Panc1 (cell line): ENCODE measurements at regions not wholly inside any gene's neighbourhood (a gene's known extent, or its start where the extent isn't known, plus 50 kb on each side); places are given as distances from the start of the nearest gene placed in this dataset.

Source experiments
- ATAC-seq: fragments of 200-7000 bp; cut with Tn5 transposase; 2 replicates; pipeline ENCODE4 v1.9.1; 2020; ENCODE audit warnings: mild to moderate bottlenecking, moderate library complexity
- BruUV-seq: library from RNA; stranded (reverse); fragments of 400-500 nt; replicated peaks from 2 replicates; lab custom pipeline; 2021; lab: Mats Ljungman, UMichigan
- CTCF ChIA-PET: fragments of 300-600 bp; sonication (Branson Sonifier 250); formaldehyde crosslinking; loops from one replicate; lab custom pipeline; 2022; ENCODE audit warnings: antibody characterized with exemption; lab: Charles Lee
- POLR2A ChIA-PET: fragments of 300-600 bp; sonication (Branson Sonifier 250); formaldehyde crosslinking; loops from one replicate; lab custom pipeline; 2022; ENCODE audit warnings: antibody characterized with exemption; lab: Charles Lee
- DNase-seq: peaks from one replicate; pipeline ENCODE4 v3.0.0-alpha.2; 2010; ENCODE audit warnings: low read depth, low spot score
- H3K27ac ChIP-seq: 2 replicates; pipeline ENCODE4 v1.5.1; 2011; ENCODE audit warnings: mild to moderate bottlenecking, low read length, inconsistent platforms
- H3K27me3 ChIP-seq: fragments of 200-500 bp; sonication (Bioruptor generic); 2 replicates; pipeline ENCODE4 v1.6.0; 2014; ENCODE audit warnings: low read length, inconsistent platforms; ENCODE audit not compliant: control insufficient read depth, insufficient read depth
- H3K36me3 ChIP-seq: fragments of 200-500 bp; sonication (Bioruptor generic); 2 replicates; pipeline ENCODE4 v1.5.1; 2014; ENCODE audit warnings: inconsistent platforms, mild to moderate bottlenecking, low read length, moderate library complexity; ENCODE audit not compliant: control insufficient read depth, insufficient read depth
- H3K4me1 ChIP-seq: 2 replicates; pipeline ENCODE4 v1.5.1; 2011; ENCODE audit warnings: inconsistent platforms, mild to moderate bottlenecking, low read length, moderate library complexity; ENCODE audit not compliant: control insufficient read depth, insufficient read depth
- H3K4me3 ChIP-seq, 2 experiments: 2 replicates each; pipeline ENCODE4 v1.5.1; 2011 to 2012; ENCODE audit warnings: low read depth in 2 of 2, low read length in 2 of 2, mild to moderate bottlenecking in 2 of 2, inconsistent platforms in 1 of 2, moderate library complexity in 1 of 2
- H3K9me3 ChIP-seq: fragments of 200-500 bp; sonication (Bioruptor generic); 2 replicates; pipeline ENCODE4 v1.5.1; 2014; ENCODE audit warnings: low read depth, mild to moderate bottlenecking, inconsistent platforms, low read length, moderate library complexity; ENCODE audit not compliant: control insufficient read depth, insufficient read depth
- CTCF ChIP-seq: fragments of 450-650 bp; IDR thresholded peaks from 2 replicates; pipeline ENCODE4 v1.5.1; 2017; ENCODE audit warnings: mild to moderate bottlenecking
- POLR2AphosphoS5 ChIP-seq: IDR thresholded peaks from 2 replicates; pipeline ENCODE4 v1.6.1; 2012; ENCODE audit warnings: mild to moderate bottlenecking, low read depth, low read length, moderate library complexity
- SIN3A ChIP-seq: IDR thresholded peaks from 2 replicates; pipeline ENCODE4 v1.6.1; 2012; ENCODE audit warnings: low read depth, mild to moderate bottlenecking, low read length, moderate library complexity, borderline replicate concordance; ENCODE audit not compliant: insufficient read depth
- TCF7L2 ChIP-seq: IDR thresholded peaks from 2 replicates; pipeline ENCODE4 v1.6.1; 2011; ENCODE audit warnings: mild to moderate bottlenecking, low read depth, low read length, inconsistent platforms
- in situ Hi-C: cut with HindIII; loops from 2 replicates; pipeline ENCODE4 v1.10.0; 2016; ENCODE audit warnings: low sequenced_read_pairs, low pct_unique_long_range_greater_than_20kb
- intact Hi-C: fragments of 100-400 bp; cut with micrococcal nuclease; formaldehyde crosslinking; loops from one replicate; pipeline ENCODE4 v1.10.0; 2022; ENCODE audit not compliant: unreplicated experiment
- TF ChIP-seq, protein P1 (sequence below), 2 experiments: IDR thresholded peaks; 2 replicates each; pipeline ENCODE4 v1.6.1; 2011 to 2012; ENCODE audit warnings: low read depth in 2 of 2, control low read depth in 1 of 2, low read length in 1 of 2, mild to moderate bottlenecking in 1 of 2, moderate library complexity in 1 of 2; ENCODE audit not compliant: insufficient read depth in 1 of 2

DNA sequence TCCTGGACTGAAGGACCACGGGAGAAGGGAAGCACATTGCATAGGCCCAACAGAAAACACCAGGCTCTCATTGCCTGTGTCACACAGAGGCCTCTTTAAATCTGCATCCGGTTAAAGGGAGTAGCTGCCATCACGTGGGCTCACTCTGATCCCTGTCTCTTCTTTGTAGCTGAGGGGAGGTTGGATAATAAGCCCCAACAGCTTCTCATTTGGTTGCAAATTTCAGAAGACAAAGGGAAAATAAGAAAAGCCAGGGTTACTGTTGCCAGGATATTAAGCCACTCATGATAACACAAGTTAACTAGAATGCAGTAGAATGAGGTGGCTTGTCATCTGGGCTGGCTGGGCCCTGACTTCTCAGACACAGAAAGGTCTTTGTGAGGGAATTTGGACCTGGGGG is 325.1 kb upstream of the ERCC4 start:
- POLR2A ChIA-PET, result no interaction called here
- no peak for DNase-seq
- Histone ChIP-seq H3K27me3 (no peaks in the 10 kb centered on the region; the same call in 1 of the 2 replicates), H3K27ac (no peak overlapping the region), H3K4me1 (no peaks in the 10 kb centered on the region), H3K9me3 (no peaks in the 10 kb centered on the region), H3K36me3 (no peaks in the 10 kb centered on the region), H3K4me3 (no peak overlapping the region)
- BruUV-seq, result no TSS peak
- CTCF ChIA-PET, result no interaction called here
- TF ChIP-seq CTCF (no peak), POLR2AphosphoS5 (no peak), SIN3A (no peak), TCF7L2 (no peak)
- TF ChIP-seq, protein P1, sequence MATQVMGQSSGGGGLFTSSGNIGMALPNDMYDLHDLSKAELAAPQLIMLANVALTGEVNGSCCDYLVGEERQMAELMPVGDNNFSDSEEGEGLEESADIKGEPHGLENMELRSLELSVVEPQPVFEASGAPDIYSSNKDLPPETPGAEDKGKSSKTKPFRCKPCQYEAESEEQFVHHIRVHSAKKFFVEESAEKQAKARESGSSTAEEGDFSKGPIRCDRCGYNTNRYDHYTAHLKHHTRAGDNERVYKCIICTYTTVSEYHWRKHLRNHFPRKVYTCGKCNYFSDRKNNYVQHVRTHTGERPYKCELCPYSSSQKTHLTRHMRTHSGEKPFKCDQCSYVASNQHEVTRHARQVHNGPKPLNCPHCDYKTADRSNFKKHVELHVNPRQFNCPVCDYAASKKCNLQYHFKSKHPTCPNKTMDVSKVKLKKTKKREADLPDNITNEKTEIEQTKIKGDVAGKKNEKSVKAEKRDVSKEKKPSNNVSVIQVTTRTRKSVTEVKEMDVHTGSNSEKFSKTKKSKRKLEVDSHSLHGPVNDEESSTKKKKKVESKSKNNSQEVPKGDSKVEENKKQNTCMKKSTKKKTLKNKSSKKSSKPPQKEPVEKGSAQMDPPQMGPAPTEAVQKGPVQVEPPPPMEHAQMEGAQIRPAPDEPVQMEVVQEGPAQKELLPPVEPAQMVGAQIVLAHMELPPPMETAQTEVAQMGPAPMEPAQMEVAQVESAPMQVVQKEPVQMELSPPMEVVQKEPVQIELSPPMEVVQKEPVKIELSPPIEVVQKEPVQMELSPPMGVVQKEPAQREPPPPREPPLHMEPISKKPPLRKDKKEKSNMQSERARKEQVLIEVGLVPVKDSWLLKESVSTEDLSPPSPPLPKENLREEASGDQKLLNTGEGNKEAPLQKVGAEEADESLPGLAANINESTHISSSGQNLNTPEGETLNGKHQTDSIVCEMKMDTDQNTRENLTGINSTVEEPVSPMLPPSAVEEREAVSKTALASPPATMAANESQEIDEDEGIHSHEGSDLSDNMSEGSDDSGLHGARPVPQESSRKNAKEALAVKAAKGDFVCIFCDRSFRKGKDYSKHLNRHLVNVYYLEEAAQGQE (IDR thresholded peaks at IDR 0.05; ENCODE audit: insufficient read depth in 1 of 2, low read depth in 2 of 2, low read length in 1 of 2), result no peak
- in situ Hi-C loops, result no loop called here
- intact Hi-C loops, result no loop called here
- no peak for ATAC-seq

GRCh38 chr16:13606804-13607203 is 313.1 kb upstream of the ERCC4 start:
- ChIA-PET CTCF (no interaction called here), POLR2A (no interaction called here)
- H3K27me3 ChIP-seq, result no peaks in the 10 kb centered on the region
- H3K36me3 ChIP-seq, result no peaks in the 10 kb centered on the region
- intact Hi-C loops (no loop called here), in situ Hi-C loops (no loop called here)
- TF ChIP-seq POLR2AphosphoS5 (no peak), TCF7L2 (no peak), CTCF (no peak), SIN3A (no peak)
- TF ChIP-seq, protein P1 (IDR thresholded peaks at IDR 0.05; ENCODE audit: insufficient read depth in 1 of 2, low read depth in 2 of 2, low read length in 1 of 2), result no peak
- ATAC-seq, result no peak
- no TSS peak for BruUV-seq
- no peak overlapping the region for H3K4me3 ChIP-seq
- no peaks in the 10 kb centered on the region for H3K4me1 ChIP-seq
- no peak overlapping the region for H3K27ac ChIP-seq
- DNase-seq, result no peak
- no peaks in the 10 kb centered on the region for H3K9me3 ChIP-seq
